Prostate gland (tissue), 2 donors: ENCODE measurements at regions not wholly inside any gene's neighbourhood (a gene's known extent, or its start where the extent isn't known, plus 50 kb on each side); places are given as distances from the start of the nearest gene placed in this dataset.

ENCODE experiments used
- DNase-seq: peaks from one replicate; pipeline ENCODE4 v3.0.0-alpha.2; 2019; ENCODE audit warnings: low spot score
- H3K27ac ChIP-seq, 2 donors: fragments of 200-600 bp; sonication (generic); 2 replicates each; pipeline ENCODE4 v1.5.1; 2017 to 2019
- H3K27me3 ChIP-seq: fragments of 200-600 bp; sonication (generic); replicated peaks from 2 replicates; pipeline ENCODE4 v1.5.1; 2019; ENCODE audit not compliant: insufficient read depth
- H3K36me3 ChIP-seq, 2 donors: fragments of 200-600 bp; sonication (generic); 1 replicate in 1 of 2; 2 replicates in 1 of 2; pipeline versions ENCODE4 v1.5.1 to v1.8.1; 2017 to 2019
- H3K4me1 ChIP-seq: fragments of 200-600 bp; sonication (generic); replicated peaks from 2 replicates; pipeline ENCODE4 v1.5.1; 2019
- H3K4me3 ChIP-seq, 2 donors: fragments of 200-600 bp; sonication (generic); 2 replicates each; pipeline ENCODE4 v1.5.1; 2017 to 2019
- H3K9me3 ChIP-seq: fragments of 200-600 bp; sonication (generic); 2 replicates; pipeline ENCODE4 v1.5.1; 2017
- CTCF ChIP-seq, 4 experiments: fragments of 200-600 bp in 2 of 4; fragments of 450-650 bp in 2 of 4; sonication (generic) in 2 of 4; IDR thresholded peaks; 1 replicate in 3 of 4; 2 replicates in 1 of 4; pipeline ENCODE4 v1.5.1; 2016 to 2019; ENCODE audit warnings: antibody characterized with exemption in 4 of 4, mild to moderate bottlenecking in 2 of 4, moderate library complexity in 2 of 4
- POLR2A ChIP-seq: fragments of 450-650 bp; IDR thresholded peaks from one replicate; pipeline ENCODE4 v1.6.1; 2016; ENCODE audit warnings: antibody characterized with exemption, mild to moderate bottlenecking
- POLR2AphosphoS5 ChIP-seq: sonication (generic); formaldehyde crosslinking; IDR thresholded peaks from one replicate; pipeline ENCODE4 v1.6.1; 2017; ENCODE audit warnings: antibody characterized with exemption
- WGBS: methylation state at CpG from one replicate; pipeline ENCODE4 v1.1.5; 2018; 5-methylcytosine and 5-hydroxymethylcytosine counted together
- intact Hi-C: fragments of 100-400 bp; cut with DNase I; formaldehyde crosslinking; loops from one replicate; pipeline ENCODE4 v1.14.2; 2022

DNA sequence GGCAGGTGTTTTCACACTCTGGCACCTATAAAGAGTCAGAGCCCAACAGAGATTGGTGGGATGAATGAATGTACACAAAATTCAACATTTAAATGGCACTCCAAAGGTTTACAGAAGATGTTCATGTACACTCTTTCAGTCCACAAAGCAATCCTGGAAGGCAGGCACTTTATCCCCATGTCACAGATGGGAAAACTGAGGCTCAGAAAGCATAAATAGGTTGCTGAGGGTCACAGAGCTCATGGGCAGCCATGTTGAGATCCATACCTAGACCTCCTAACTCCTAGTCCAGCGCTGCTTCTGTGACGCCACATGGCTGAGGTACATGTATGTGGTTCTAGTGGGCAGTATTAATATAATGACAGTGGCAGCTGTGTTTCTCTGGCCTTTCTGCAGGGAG, 157.7 kb upstream of the LHX1 start:
- H3K36me3 ChIP-seq, result no peaks in the 10 kb centered on the region
- no peak overlapping the region for H3K27ac ChIP-seq
- peaks cover 6% of the 10 kb centered on the region for H3K27me3 ChIP-seq
- TF ChIP-seq POLR2A (no peak), CTCF (IDR thresholded peaks at IDR 0.05) (no peak), POLR2AphosphoS5 (no peak)
- intact Hi-C loops, result no loop called here
- H3K9me3 ChIP-seq, result no peaks in the 10 kb centered on the region
- H3K4me3 ChIP-seq, result no peak overlapping the region
- 95% methylated on average over 2 of the region's 2 CpGs for WGBS
- no peak for DNase-seq
- no peaks in the 10 kb centered on the region for H3K4me1 ChIP-seq

DNA sequence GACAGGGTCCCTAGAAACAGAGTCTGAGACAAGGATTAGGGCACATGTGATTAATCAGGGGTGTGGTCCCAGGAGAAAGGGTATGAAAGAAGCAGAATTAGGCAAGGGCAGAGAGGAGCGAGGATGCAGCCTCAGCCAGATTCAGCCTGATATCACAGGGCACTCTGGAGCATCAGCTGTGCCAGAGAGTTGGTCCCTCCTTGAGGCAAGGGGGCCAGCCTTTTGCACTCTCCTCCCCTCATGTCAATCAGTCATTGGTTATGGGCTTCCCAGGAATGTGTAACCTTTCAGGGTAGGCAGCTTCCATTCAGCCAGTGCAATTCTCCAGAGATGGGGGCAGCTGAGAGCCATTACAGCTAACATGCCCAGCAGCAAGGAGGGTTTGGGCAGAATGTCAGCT, 152.6 kb upstream of the LHX1 start:
- Histone ChIP-seq H3K36me3 (no peaks in the 10 kb centered on the region), H3K4me1 (no peaks in the 10 kb centered on the region), H3K9me3 (no peaks in the 10 kb centered on the region), H3K27me3 (peaks cover 6% of the 10 kb centered on the region), H3K27ac (no peak overlapping the region), H3K4me3 (no peak overlapping the region)
- TF ChIP-seq POLR2A, result no peak
- no peak for TF ChIP-seq CTCF (IDR thresholded peaks at IDR 0.05)
- no peak for TF ChIP-seq POLR2AphosphoS5
- no peak for DNase-seq
- intact Hi-C loops, result no loop called here
- WGBS, result 100% methylated on average over 1 of the region's 1 CpG

DNA sequence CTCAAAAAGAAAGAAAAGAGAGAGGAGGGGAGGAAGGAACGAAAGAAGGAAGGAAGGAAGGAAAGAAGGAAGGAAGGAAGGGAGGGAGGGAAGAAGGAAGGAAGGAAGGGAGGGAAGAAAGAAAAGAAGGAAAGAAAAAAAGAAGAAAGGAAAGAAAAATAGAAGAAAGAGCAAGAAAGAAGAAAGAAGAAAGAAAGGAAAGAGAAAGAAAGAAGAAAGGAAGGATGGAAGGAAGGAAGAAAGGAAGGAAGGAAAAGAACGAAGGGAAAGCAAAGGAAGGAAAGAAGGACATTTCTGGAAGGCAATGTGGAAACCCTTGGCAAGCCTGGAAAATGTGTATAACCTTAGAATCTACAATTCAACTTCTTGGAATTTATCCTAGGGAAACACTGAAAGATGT, 150.4 kb upstream of the LHX1 start:
- no peak for DNase-seq
- no peak overlapping the region for H3K4me3 ChIP-seq
- TF ChIP-seq CTCF (IDR thresholded peaks at IDR 0.05) (no peak), POLR2AphosphoS5 (no peak), POLR2A (no peak)
- no peaks in the 10 kb centered on the region for H3K4me1 ChIP-seq
- no peaks in the 10 kb centered on the region for H3K9me3 ChIP-seq
- peaks cover 4% of the 10 kb centered on the region for H3K27me3 ChIP-seq
- no peak overlapping the region for H3K27ac ChIP-seq
- 88% methylated on average over 2 of the region's 2 CpGs for WGBS
- no peaks in the 10 kb centered on the region for H3K36me3 ChIP-seq
- intact Hi-C loops, result no loop called here

GRCh38 chr17:36791150-36791941, 145.9 kb upstream of the LHX1 start:
- H3K4me3 ChIP-seq, result no peak overlapping the region
- no peak overlapping the region for H3K27ac ChIP-seq
- DNase-seq, result no peak
- 14% methylated on average over 7 of the region's 7 CpGs for WGBS
- H3K4me1 ChIP-seq, result no peaks in the 10 kb centered on the region
- no peaks in the 10 kb centered on the region for H3K36me3 ChIP-seq
- TF ChIP-seq POLR2AphosphoS5, result no peak
- no peak for TF ChIP-seq CTCF (IDR thresholded peaks at IDR 0.05)
- TF ChIP-seq POLR2A, result no peak
- peaks cover 4% of the 10 kb centered on the region for H3K27me3 ChIP-seq
- no peaks in the 10 kb centered on the region for H3K9me3 ChIP-seq
- intact Hi-C loops, result no loop called here

DNA sequence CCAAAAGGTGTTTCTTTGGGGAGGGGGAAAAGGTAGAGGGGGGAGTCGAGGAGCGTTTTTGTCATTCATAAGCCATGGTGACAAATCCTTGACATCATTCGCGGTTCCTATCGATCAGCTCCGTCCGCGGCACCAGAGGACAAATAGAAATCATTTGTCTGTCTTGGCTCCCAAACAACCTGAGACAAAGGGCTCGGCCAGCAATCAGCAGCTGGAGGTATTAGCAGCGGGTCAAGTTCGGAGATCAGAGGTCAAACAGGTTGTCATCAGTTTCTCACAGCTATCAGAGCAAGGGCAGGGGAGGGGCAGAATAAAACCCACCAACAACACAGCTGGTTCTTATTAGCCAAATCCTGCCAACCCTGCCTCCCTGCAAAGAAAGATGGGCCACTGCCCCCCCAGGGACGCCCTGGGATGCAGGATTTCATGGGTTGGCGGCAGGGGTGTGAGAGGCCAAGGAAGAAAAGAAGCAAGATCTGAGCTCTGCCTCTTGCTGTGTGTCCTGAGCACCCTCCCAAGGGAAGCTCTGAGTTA, 145.3 kb upstream of the LHX1 start:
- H3K4me3 ChIP-seq, result no peak overlapping the region
- H3K36me3 ChIP-seq, result no peaks in the 10 kb centered on the region
- TF ChIP-seq POLR2AphosphoS5, result no peak
- no peak for TF ChIP-seq CTCF (IDR thresholded peaks at IDR 0.05)
- TF ChIP-seq POLR2A, result no peak
- DNase-seq, result no peak
- no peaks in the 10 kb centered on the region for H3K9me3 ChIP-seq
- peaks cover 4% of the 10 kb centered on the region for H3K27me3 ChIP-seq
- H3K27ac ChIP-seq, result no peak overlapping the region
- WGBS, result 24% methylated on average over 13 of the region's 13 CpGs
- no peaks in the 10 kb centered on the region for H3K4me1 ChIP-seq
- intact Hi-C loops, result no loop called here
